ENCODE measurements at regions not wholly inside any gene's neighbourhood (a gene's known extent, or its start where the extent isn't known, plus 50 kb on each side); places are given as distances from the start of the nearest gene placed in this dataset.

DNA sequence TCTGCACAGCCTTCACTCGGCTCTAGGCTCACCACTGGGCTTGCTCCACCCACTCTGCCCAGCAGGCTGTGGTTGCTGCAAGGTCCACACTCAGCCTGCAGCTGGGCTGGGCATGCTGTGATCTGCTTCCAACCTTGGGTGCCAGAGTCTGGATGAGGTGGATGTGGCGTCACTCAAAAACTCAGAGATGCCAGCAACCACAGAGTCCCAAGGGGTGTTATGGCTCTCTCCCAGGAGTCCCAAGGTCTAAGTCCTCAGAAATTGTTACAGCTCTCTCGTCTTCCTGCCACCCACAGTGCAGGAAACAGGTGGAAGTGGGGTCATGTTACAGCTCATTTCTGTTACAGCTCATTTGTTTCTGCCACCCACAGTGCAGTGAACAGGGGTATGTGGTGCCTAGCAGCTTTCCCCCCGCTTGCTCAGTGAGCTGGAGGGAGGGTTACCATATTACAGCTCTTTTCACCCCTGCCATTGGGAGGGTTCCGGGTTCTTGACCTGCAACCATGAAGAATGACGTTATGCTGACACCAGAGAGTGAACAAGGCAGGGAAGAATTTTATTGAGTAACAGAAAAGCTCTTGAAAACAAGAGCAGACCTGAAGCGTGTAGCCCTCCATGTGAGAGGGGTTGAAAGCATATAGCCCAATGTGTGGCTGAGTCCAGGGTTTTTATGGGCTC, 893.9 kb downstream of the PCDH7 start:
- H3K4me3 ChIP-seq: no peak overlapping the region
- H3K27ac ChIP-seq (replicated peaks in 1 of 4): no peak overlapping the region
- no peaks in the 10 kb centered on the region for H3K36me3 ChIP-seq
- 81% methylated on average over 6 of the region's 7 CpGs for WGBS
- intact Hi-C loops (cut with DNase I): no loop called here
- TF ChIP-seq POLR2AphosphoS5 (IDR thresholded peaks at IDR 0.05) (no peak), POLR2A (IDR thresholded peaks at IDR 0.05; ENCODE audit: low read depth) (no peak), EP300 (IDR thresholded peaks at IDR 0.05) (no peak)
- TF ChIP-seq, protein P1, sequence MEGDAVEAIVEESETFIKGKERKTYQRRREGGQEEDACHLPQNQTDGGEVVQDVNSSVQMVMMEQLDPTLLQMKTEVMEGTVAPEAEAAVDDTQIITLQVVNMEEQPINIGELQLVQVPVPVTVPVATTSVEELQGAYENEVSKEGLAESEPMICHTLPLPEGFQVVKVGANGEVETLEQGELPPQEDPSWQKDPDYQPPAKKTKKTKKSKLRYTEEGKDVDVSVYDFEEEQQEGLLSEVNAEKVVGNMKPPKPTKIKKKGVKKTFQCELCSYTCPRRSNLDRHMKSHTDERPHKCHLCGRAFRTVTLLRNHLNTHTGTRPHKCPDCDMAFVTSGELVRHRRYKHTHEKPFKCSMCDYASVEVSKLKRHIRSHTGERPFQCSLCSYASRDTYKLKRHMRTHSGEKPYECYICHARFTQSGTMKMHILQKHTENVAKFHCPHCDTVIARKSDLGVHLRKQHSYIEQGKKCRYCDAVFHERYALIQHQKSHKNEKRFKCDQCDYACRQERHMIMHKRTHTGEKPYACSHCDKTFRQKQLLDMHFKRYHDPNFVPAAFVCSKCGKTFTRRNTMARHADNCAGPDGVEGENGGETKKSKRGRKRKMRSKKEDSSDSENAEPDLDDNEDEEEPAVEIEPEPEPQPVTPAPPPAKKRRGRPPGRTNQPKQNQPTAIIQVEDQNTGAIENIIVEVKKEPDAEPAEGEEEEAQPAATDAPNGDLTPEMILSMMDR (IDR thresholded peaks at IDR 0.05): no peak
- no peaks in the 10 kb centered on the region for H3K9me3 ChIP-seq
- H3K27me3 ChIP-seq: no peaks in the 10 kb centered on the region
- no peak for DNase-seq (ENCODE audit: extremely low spot score)
- H3K4me1 ChIP-seq: no peaks in the 10 kb centered on the region

- WGBS: 59% methylated on average over 1 of the region's 1 CpG
Measured at GRCh38 chr4:31617667-31618066, 897.5 kb downstream of the PCDH7 start.

GRCh38 chr4:31620476-31620875, 900.3 kb downstream of the PCDH7 start:
- TF ChIP-seq POLR2AphosphoS5 (IDR thresholded peaks at IDR 0.05): no peak
- no peak for TF ChIP-seq EP300 (IDR thresholded peaks at IDR 0.05)
- TF ChIP-seq, protein P1 (IDR thresholded peaks at IDR 0.05): no peak
- no peak for TF ChIP-seq POLR2A (IDR thresholded peaks at IDR 0.05; ENCODE audit: low read depth)
- Histone ChIP-seq H3K27ac (replicated peaks in 1 of 4) (no peak overlapping the region), H3K9me3 (no peaks in the 10 kb centered on the region), H3K27me3 (no peaks in the 10 kb centered on the region), H3K4me3 (no peak overlapping the region), H3K36me3 (no peaks in the 10 kb centered on the region), H3K4me1 (no peaks in the 10 kb centered on the region)
- WGBS: 88% methylated on average over 2 of the region's 2 CpGs
- no peak for DNase-seq (ENCODE audit: extremely low spot score)
- intact Hi-C loops (cut with DNase I): no loop called here

More at GRCh38 chr4:31617667-31618066, 897.5 kb downstream of the PCDH7 start:
- Histone ChIP-seq H3K9me3 (no peaks in the 10 kb centered on the region), H3K4me3 (no peak overlapping the region), H3K36me3 (no peaks in the 10 kb centered on the region), H3K27me3 (no peaks in the 10 kb centered on the region), H3K4me1 (no peaks in the 10 kb centered on the region), H3K27ac (replicated peaks in 1 of 4) (no peak overlapping the region)
- no peak for DNase-seq (ENCODE audit: extremely low spot score)
- intact Hi-C loops (cut with DNase I): no loop called here
- TF ChIP-seq POLR2AphosphoS5 (IDR thresholded peaks at IDR 0.05) (no peak), EP300 (IDR thresholded peaks at IDR 0.05) (no peak), POLR2A (IDR thresholded peaks at IDR 0.05; ENCODE audit: low read depth) (no peak)
- TF ChIP-seq, protein P1 (IDR thresholded peaks at IDR 0.05): no peak

DNA sequence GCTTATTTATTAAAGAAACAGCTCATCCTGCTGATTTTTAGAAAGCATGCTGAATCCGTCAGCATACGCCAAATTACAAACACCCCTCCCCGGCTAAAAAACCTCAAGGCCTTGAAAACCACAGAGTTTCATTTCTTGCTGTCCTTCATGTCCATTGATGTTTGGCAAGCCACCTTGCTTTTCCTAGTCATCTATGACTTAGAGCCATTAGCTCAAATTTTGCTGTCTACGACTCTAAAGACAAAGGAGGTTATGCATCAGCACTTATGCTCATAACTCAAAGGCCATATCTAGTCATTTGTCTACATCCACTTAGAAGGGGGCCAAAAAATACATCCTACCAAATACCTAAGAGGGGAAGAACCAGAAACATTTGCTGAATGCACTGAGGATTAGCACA, 925.1 kb downstream of the PCDH7 start:
- Histone ChIP-seq H3K9me3 (no peaks in the 10 kb centered on the region), H3K4me3 (no peak overlapping the region), H3K4me1 (no peaks in the 10 kb centered on the region), H3K27me3 (no peaks in the 10 kb centered on the region), H3K27ac (replicated peaks in 1 of 4) (no peak overlapping the region), H3K36me3 (no peaks in the 10 kb centered on the region)
- DNase-seq (ENCODE audit: extremely low spot score): no peak
- intact Hi-C loops (cut with DNase I): no loop called here
- TF ChIP-seq, protein P1 (IDR thresholded peaks at IDR 0.05): no peak
- no peak for TF ChIP-seq POLR2A (IDR thresholded peaks at IDR 0.05; ENCODE audit: low read depth)
- no peak for TF ChIP-seq POLR2AphosphoS5 (IDR thresholded peaks at IDR 0.05)
- no peak for TF ChIP-seq EP300 (IDR thresholded peaks at IDR 0.05)
- 91% methylated on average over 4 of the region's 4 CpGs for WGBS

- WGBS: 68% methylated on average over 1 of the region's 1 CpG
- no peak for TF ChIP-seq POLR2A (IDR thresholded peaks at IDR 0.05; ENCODE audit: low read depth)
- Histone ChIP-seq H3K4me3 (no peak overlapping the region), H3K36me3 (no peaks in the 10 kb centered on the region), H3K27ac (replicated peaks in 1 of 4) (no peak overlapping the region), H3K9me3 (no peaks in the 10 kb centered on the region), H3K4me1 (no peaks in the 10 kb centered on the region), H3K27me3 (no peaks in the 10 kb centered on the region)
- DNase-seq (ENCODE audit: extremely low spot score): no peak
- intact Hi-C loops (cut with DNase I): no loop called here
Measured at GRCh38 chr4:31647786-31648185, 927.6 kb downstream of the PCDH7 start.
